Muscle layer of colon (tissue), 2 donors: ENCODE measurements at regions not wholly inside any gene's neighbourhood (a gene's known extent, or its start where the extent isn't known, plus 50 kb on each side); places are given as distances from the start of the nearest gene placed in this dataset.

Experiments used
- H3K27ac ChIP-seq: one replicate; pipeline ENCODE4 v1.7.0; 2013; ENCODE audit warnings: low read depth, mild to moderate bottlenecking, low read length, moderate library complexity
- H3K27me3 ChIP-seq, 2 donors: one replicate each; pipeline ENCODE4 v1.7.0; 2013; ENCODE audit warnings: low read length in 2 of 2, mild to moderate bottlenecking in 2 of 2; ENCODE audit not compliant: insufficient read depth in 2 of 2, control insufficient read depth in 1 of 2
- H3K36me3 ChIP-seq: one replicate; pipeline ENCODE4 v1.7.0; 2013; ENCODE audit warnings: mild to moderate bottlenecking, low read length; ENCODE audit not compliant: insufficient read depth
- H3K4me1 ChIP-seq: one replicate; pipeline ENCODE4 v1.7.0; 2013; ENCODE audit warnings: mild to moderate bottlenecking, low read length; ENCODE audit not compliant: insufficient read depth
- H3K4me3 ChIP-seq, 2 donors: one replicate each; pipeline ENCODE4 v1.7.0; 2013; ENCODE audit warnings: low read length in 2 of 2, low read depth in 1 of 2, mild to moderate bottlenecking in 1 of 2, moderate library complexity in 1 of 2
- H3K9ac ChIP-seq: one replicate; pipeline ENCODE4 v1.7.0; 2013; ENCODE audit warnings: low read length
- H3K9me3 ChIP-seq: one replicate; pipeline ENCODE4 v1.7.0; 2013; ENCODE audit warnings: mild to moderate bottlenecking, low read length
- donor health status: abdominal sarcoma.
- donor health status: Adenocarcinoma of cecum.

- Histone ChIP-seq H3K27ac (no peak overlapping the region), H3K36me3 (no peaks in the 10 kb centered on the region)
These were observed 527.1 kb downstream of the TYW1 start for GRCh38 chr7:67523713-67524112.

GRCh38 chr7:67525588-67525987 is 529.0 kb downstream of the TYW1 start:
- H3K9me3 ChIP-seq: no peaks in the 10 kb centered on the region
- H3K9ac ChIP-seq: no peak overlapping the region
- H3K4me1 ChIP-seq: no peaks in the 10 kb centered on the region
- no peaks in the 10 kb centered on the region for H3K27me3 ChIP-seq
- H3K36me3 ChIP-seq: no peaks in the 10 kb centered on the region
- H3K27ac ChIP-seq: no peak overlapping the region
- H3K4me3 ChIP-seq: no peak overlapping the region

More at GRCh38 chr7:67523713-67524112, 527.1 kb downstream of the TYW1 start:
- Histone ChIP-seq H3K4me3 (no peak overlapping the region), H3K9me3 (no peaks in the 10 kb centered on the region), H3K4me1 (no peaks in the 10 kb centered on the region), H3K27me3 (no peaks in the 10 kb centered on the region), H3K9ac (no peak overlapping the region)

- H3K27ac ChIP-seq: no peak overlapping the region
- no peak overlapping the region for H3K9ac ChIP-seq
- H3K4me1 ChIP-seq: no peaks in the 10 kb centered on the region
- H3K36me3 ChIP-seq: no peaks in the 10 kb centered on the region
- no peak overlapping the region for H3K4me3 ChIP-seq
- no peaks in the 10 kb centered on the region for H3K9me3 ChIP-seq
- H3K27me3 ChIP-seq: no peaks in the 10 kb centered on the region
These were observed 538.8 kb downstream of the TYW1 start for GRCh38 chr7:67535241-67535989.

- Histone ChIP-seq H3K27ac (no peak overlapping the region), H3K27me3 (no peaks in the 10 kb centered on the region), H3K36me3 (no peaks in the 10 kb centered on the region), H3K9ac (no peak overlapping the region), H3K4me3 (no peak overlapping the region), H3K4me1 (no peaks in the 10 kb centered on the region), H3K9me3 (no peaks in the 10 kb centered on the region)
These were observed 546.3 kb downstream of the TYW1 start for GRCh38 chr7:67542916-67543315.

GRCh38 chr7:67547183-67547907 is 550.7 kb downstream of the TYW1 start:
- no peaks in the 10 kb centered on the region for H3K4me1 ChIP-seq
- H3K9ac ChIP-seq: no peak overlapping the region
- no peak overlapping the region for H3K4me3 ChIP-seq
- no peaks in the 10 kb centered on the region for H3K36me3 ChIP-seq
- H3K27ac ChIP-seq: no peak overlapping the region
- no peaks in the 10 kb centered on the region for H3K9me3 ChIP-seq
- no peaks in the 10 kb centered on the region for H3K27me3 ChIP-seq

GRCh38 chr7:67549126-67549525 is 552.5 kb downstream of the TYW1 start:
- Histone ChIP-seq H3K27me3 (no peaks in the 10 kb centered on the region), H3K36me3 (no peaks in the 10 kb centered on the region), H3K4me1 (no peaks in the 10 kb centered on the region), H3K9ac (no peak overlapping the region), H3K9me3 (no peaks in the 10 kb centered on the region), H3K27ac (no peak overlapping the region), H3K4me3 (no peak overlapping the region)

GRCh38 chr7:67550801-67551436 is 554.3 kb downstream of the TYW1 start:
- H3K27ac ChIP-seq: no peak overlapping the region
- no peak overlapping the region for H3K9ac ChIP-seq
- H3K9me3 ChIP-seq: no peaks in the 10 kb centered on the region
- H3K4me1 ChIP-seq: no peaks in the 10 kb centered on the region
- no peaks in the 10 kb centered on the region for H3K27me3 ChIP-seq
- no peaks in the 10 kb centered on the region for H3K36me3 ChIP-seq
- H3K4me3 ChIP-seq: no peak overlapping the region

- no peak overlapping the region for H3K9ac ChIP-seq
These were observed 556.1 kb downstream of the TYW1 start for GRCh38 chr7:67552738-67553137.

GRCh38 chr7:67553378-67553777 is 556.7 kb downstream of the TYW1 start:
- no peaks in the 10 kb centered on the region for H3K9me3 ChIP-seq

More at GRCh38 chr7:67552738-67553137, 556.1 kb downstream of the TYW1 start:
- no peaks in the 10 kb centered on the region for H3K9me3 ChIP-seq
- no peaks in the 10 kb centered on the region for H3K4me1 ChIP-seq
- H3K36me3 ChIP-seq: no peaks in the 10 kb centered on the region
- H3K27ac ChIP-seq: no peak overlapping the region
- H3K4me3 ChIP-seq: no peak overlapping the region
- no peaks in the 10 kb centered on the region for H3K27me3 ChIP-seq

GRCh38 chr7:67554986-67555385 is 558.4 kb downstream of the TYW1 start:
- no peak overlapping the region for H3K4me3 ChIP-seq
- no peak overlapping the region for H3K27ac ChIP-seq
- no peaks in the 10 kb centered on the region for H3K27me3 ChIP-seq
- H3K9ac ChIP-seq: no peak overlapping the region
- no peaks in the 10 kb centered on the region for H3K36me3 ChIP-seq
- no peaks in the 10 kb centered on the region for H3K4me1 ChIP-seq
- no peaks in the 10 kb centered on the region for H3K9me3 ChIP-seq

More at GRCh38 chr7:67553378-67553777, 556.7 kb downstream of the TYW1 start:
- H3K9ac ChIP-seq: no peak overlapping the region
- no peaks in the 10 kb centered on the region for H3K27me3 ChIP-seq
- no peak overlapping the region for H3K4me3 ChIP-seq
- H3K27ac ChIP-seq: no peak overlapping the region
- H3K4me1 ChIP-seq: no peaks in the 10 kb centered on the region
- H3K36me3 ChIP-seq: no peaks in the 10 kb centered on the region

GRCh38 chr7:67564959-67565358 is 568.3 kb downstream of the TYW1 start:
- H3K36me3 ChIP-seq: no peaks in the 10 kb centered on the region
- no peak overlapping the region for H3K27ac ChIP-seq
- H3K4me3 ChIP-seq: no peak overlapping the region
- H3K9ac ChIP-seq: no peak overlapping the region
- H3K9me3 ChIP-seq: no peaks in the 10 kb centered on the region
- peaks cover 13% of the 10 kb centered on the region for H3K4me1 ChIP-seq
- H3K27me3 ChIP-seq: no peaks in the 10 kb centered on the region
